ENCODE measurements at regions not wholly inside any gene's neighbourhood (a gene's known extent, or its start where the extent isn't known, plus 50 kb on each side); places are given as distances from the start of the nearest gene placed in this dataset.
"Not testable (repeated sequence)": the region's sequence is repeated elsewhere in the genome, so short reads cannot be mapped to it uniquely, and the experiment has no call there.

- Histone ChIP-seq H3K4me3 (no peak overlapping the region), H3K4me1 (no peaks in the 10 kb centered on the region), H4K20me1 (no peaks in the 10 kb centered on the region), H3K36me3 (no peaks in the 10 kb centered on the region), H3K9ac (no peak overlapping the region), H3K4me2 (no peak overlapping the region), H3K27me3 (no peaks in the 10 kb centered on the region), H3K27ac (no peak overlapping the region), H3K9me3 (replicated peaks in 1 of 11) (peaks cover 16 to 33% (median 24%) of the 10 kb centered on the region in 11 experiments)
- TF ChIP-seq Cebpa-rat (IDR thresholded peaks at IDR 0.05) = no peak
These were observed 591.4 kb downstream of the TP53TG3F start for GRCh38 chr16:34050787-34051320.

GRCh38 chr16:34054137-34054536, 594.7 kb downstream of the TP53TG3F start:
- Histone ChIP-seq H4K20me1 (no peaks in the 10 kb centered on the region), H3K27me3 (no peaks in the 10 kb centered on the region), H3K9me3 (replicated peaks in 1 of 11) (peaks cover 16 to 33% (median 24%) of the 10 kb centered on the region in 11 experiments), H3K27ac (no peak overlapping the region), H3K4me2 (no peak overlapping the region), H3K36me3 (no peaks in the 10 kb centered on the region), H3K9ac (no peak overlapping the region), H3K4me3 (no peak overlapping the region), H3K4me1 (no peaks in the 10 kb centered on the region)
- TF ChIP-seq Cebpa-rat (IDR thresholded peaks at IDR 0.05) = no peak

DNA sequence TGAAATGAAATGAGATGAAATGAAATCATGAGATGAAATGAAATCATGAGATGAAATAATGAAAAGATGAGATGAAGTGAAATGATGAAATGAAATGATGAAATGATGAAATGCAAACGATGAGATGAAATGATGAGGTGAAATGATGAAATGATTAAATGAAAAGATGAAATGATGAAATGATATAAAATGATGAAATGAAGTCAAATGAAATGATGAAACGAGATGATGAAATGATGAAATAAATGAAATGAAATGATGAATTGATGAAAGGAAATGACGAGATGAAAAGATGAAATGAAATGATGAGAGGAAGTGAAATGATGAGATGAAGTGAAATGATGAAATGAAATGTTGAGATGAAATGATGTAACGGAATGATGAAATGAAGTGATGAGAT, 595.6 kb downstream of the TP53TG3F start:
- no peak overlapping the region for H3K27ac ChIP-seq
- H3K27me3 ChIP-seq = no peaks in the 10 kb centered on the region
- H3K4me1 ChIP-seq = no peaks in the 10 kb centered on the region
- no peak for TF ChIP-seq Cebpa-rat (IDR thresholded peaks at IDR 0.05)
- no peaks in the 10 kb centered on the region for H4K20me1 ChIP-seq
- no peak overlapping the region for H3K9ac ChIP-seq
- no peak overlapping the region for H3K4me2 ChIP-seq
- H3K9me3 ChIP-seq (replicated peaks in 1 of 11) = peaks cover 14 to 31% (median 22%) of the 10 kb centered on the region in 11 experiments
- no peak overlapping the region for H3K4me3 ChIP-seq
- H3K36me3 ChIP-seq = no peaks in the 10 kb centered on the region

DNA sequence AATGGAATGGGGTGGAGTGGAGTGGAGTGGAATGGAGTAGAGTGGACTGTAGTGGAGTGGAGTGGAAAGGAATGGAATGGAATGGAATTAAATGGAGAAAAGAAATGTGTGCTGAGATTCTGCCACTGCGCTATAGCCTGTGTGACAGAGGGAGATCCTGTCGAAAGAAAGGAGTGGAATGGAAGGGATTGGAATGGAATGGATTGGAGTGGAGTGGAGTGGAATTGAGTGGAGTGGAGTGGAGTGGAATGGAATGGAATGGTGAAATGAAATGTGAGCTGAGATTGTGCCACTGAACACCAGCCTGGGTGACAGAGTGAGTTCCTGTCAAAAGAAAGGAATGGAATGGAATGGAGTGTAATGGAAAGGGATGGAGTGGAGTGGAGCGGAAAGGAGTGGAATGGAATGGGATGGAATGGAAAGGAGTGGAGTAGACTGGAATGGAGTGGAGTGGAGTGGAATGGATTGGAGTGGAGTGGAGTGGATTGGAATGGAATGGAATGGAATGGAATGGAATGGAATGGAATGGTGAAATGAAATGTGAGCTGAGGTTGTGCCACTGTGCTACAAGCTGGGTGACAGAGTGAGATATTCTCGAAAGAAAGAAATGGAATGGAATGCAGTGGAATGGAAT, 603.3 kb downstream of the TP53TG3F start:
- not testable (repeated sequence) for H4K20me1 ChIP-seq, H3K4me1 ChIP-seq, H3K27me3 ChIP-seq, H3K27ac ChIP-seq, H3K36me3 ChIP-seq, H3K4me3 ChIP-seq, H3K4me2 ChIP-seq, H3K9ac ChIP-seq
- peaks cover 39 to 43% (median 40%) of the 10 kb centered on the region in 11 experiments for H3K9me3 ChIP-seq (replicated peaks in 1 of 11)

GRCh38 chr16:34063498-34064157, 604.2 kb downstream of the TP53TG3F start:
- not testable (repeated sequence) for H3K4me3 ChIP-seq, H3K27me3 ChIP-seq, H3K9ac ChIP-seq, H3K27ac ChIP-seq, H3K4me1 ChIP-seq, H3K4me2 ChIP-seq, H3K36me3 ChIP-seq, H4K20me1 ChIP-seq
- H3K9me3 ChIP-seq (replicated peaks in 1 of 11) = peaks cover 40 to 45% (median 43%) of the 10 kb centered on the region in 11 experiments

DNA sequence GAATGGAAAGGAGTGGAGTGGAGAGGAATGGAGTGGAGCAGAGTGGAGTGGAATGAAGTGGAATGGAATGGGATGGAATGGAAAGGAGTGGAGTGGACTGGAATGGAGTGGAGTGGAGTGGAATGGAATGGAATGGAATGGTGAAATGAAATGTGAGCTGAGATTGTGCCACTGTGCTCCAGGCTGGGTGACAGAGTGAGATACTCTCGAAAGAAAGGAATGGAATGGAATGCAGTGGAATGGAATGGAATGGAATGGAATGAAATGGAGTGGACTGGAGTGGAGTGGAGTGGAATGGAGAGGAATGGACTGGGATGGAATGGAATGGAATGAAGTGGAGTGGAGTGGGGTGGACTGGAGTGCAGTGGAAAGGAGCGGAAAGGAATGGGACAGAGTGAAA, 605.2 kb downstream of the TP53TG3F start:
- H3K4me1 ChIP-seq, H3K36me3 ChIP-seq, H3K4me3 ChIP-seq, H4K20me1 ChIP-seq, H3K27ac ChIP-seq, H3K4me2 ChIP-seq, H3K9ac ChIP-seq, H3K27me3 ChIP-seq: not testable (repeated sequence)
- H3K9me3 ChIP-seq (replicated peaks in 1 of 11) = peaks cover 40 to 55% (median 43%) of the 10 kb centered on the region in 11 experiments

- H3K27ac ChIP-seq, H3K27me3 ChIP-seq, H3K4me1 ChIP-seq, H3K36me3 ChIP-seq, H3K4me3 ChIP-seq, H3K9ac ChIP-seq, H4K20me1 ChIP-seq, H3K4me2 ChIP-seq: not testable (repeated sequence)
- peaks cover 23 to 44% (median 27%) of the 10 kb centered on the region in 11 experiments for H3K9me3 ChIP-seq (replicated peaks in 1 of 11)
These were observed 610.3 kb downstream of the TP53TG3F start for GRCh38 chr16:34069731-34070130.

DNA sequence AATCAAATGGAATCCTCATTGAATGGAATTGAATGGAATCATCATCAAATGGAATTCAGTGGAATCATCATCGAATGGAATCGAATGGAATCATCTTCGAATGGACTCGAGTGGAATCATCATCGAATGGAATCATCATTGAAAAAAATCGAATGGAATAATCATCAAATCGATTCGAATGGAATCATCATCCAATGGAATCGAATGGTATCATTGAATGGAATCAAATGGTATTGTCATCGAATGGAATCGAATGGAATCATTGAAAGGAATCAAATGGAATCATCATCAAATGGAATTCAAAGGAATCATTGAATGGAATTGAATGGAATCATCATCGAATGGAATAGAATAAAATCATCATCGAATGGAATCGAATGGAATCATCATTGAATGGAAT, 619.3 kb downstream of the TP53TG3F start:
- Histone ChIP-seq H3K9ac (no peak overlapping the region), H3K27ac (no peak overlapping the region), H3K36me3 (no peaks in the 10 kb centered on the region), H3K4me1 (no peaks in the 10 kb centered on the region), H3K4me3 (no peak overlapping the region), H3K4me2 (no peak overlapping the region), H3K9me3 (replicated peaks in 1 of 11) (peaks cover 98 to 100% (median 99%) of the 10 kb centered on the region in 11 experiments), H4K20me1 (no peaks in the 10 kb centered on the region), H3K27me3 (no peaks in the 10 kb centered on the region)
- no peak for TF ChIP-seq Cebpa-rat (IDR thresholded peaks at IDR 0.05)

DNA sequence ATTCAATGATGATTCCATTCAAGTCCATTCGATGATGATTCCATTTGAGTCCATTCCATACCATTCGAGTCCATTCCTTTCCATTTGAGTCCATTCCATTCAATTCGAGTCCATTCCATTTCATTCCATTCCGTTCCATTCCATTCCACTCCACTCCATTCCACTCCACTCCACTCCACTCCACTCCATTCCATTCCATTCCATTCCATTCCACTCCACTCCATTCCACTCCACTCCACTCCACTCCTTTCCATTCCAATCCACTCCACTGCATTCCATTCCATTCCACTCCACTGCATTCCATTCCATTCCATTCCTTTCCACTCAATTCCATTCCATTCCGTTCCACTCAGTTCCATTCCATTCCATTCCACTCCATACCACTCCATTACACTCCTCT, 625.6 kb downstream of the TP53TG3F start:
- H3K27me3 ChIP-seq, H3K4me2 ChIP-seq, H3K4me3 ChIP-seq, H4K20me1 ChIP-seq, H3K27ac ChIP-seq, H3K36me3 ChIP-seq, H3K9ac ChIP-seq, H3K4me1 ChIP-seq: not testable (repeated sequence)
- peaks cover 99 to 100% (median 100%) of the 10 kb centered on the region in 11 experiments for H3K9me3 ChIP-seq (replicated peaks in 1 of 11)

DNA sequence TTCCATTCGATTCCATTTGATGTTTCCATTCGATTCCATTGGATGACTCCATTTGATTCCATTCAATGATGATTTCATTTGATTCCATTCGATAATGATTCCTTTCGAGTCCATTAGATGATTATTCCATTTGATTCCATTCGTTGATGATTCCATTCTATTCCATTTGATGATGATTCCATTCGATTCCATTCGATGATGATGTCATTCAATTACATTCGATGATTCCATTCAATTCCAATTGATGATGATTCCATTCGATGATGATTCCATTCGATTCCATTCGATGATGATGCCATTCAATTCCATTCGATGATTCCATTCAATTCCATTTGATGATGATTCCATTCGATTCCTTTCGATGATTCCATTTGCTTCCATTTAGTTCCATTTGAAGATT, 635.6 kb downstream of the TP53TG3F start:
- H3K9ac ChIP-seq, H3K4me2 ChIP-seq, H4K20me1 ChIP-seq, H3K36me3 ChIP-seq, H3K4me1 ChIP-seq, H3K27me3 ChIP-seq, H3K27ac ChIP-seq, H3K4me3 ChIP-seq: not testable (repeated sequence)
- peaks cover 92 to 99% (median 96%) of the 10 kb centered on the region in 11 experiments for H3K9me3 ChIP-seq (replicated peaks in 1 of 11)

GRCh38 chr16:34096911-34097310, 637.5 kb downstream of the TP53TG3F start:
- H3K4me2 ChIP-seq, H3K27me3 ChIP-seq, H3K27ac ChIP-seq, H3K4me3 ChIP-seq, H3K36me3 ChIP-seq, H4K20me1 ChIP-seq, H3K9ac ChIP-seq, H3K4me1 ChIP-seq: not testable (repeated sequence)
- H3K9me3 ChIP-seq (replicated peaks in 1 of 11) = peaks cover 73 to 80% (median 76%) of the 10 kb centered on the region in 11 experiments

DNA sequence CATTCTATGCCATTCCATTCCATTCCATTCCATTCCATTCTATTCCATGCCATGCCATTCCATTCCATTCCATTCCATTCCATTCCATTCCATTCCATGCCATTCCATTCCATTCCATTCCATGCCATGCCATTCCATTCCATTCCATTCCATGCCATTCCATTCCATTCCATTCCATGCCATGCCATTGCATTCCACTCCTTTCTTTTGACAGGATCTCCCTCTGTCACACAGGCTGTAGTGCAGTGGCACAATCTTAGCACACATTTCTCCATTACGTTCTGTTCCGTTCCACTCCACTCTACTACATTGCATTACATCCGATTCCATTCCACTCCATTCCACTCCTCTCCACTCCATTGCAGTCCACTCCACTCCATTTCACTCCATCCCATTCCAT, 637.9 kb downstream of the TP53TG3F start:
- not testable (repeated sequence) for H3K4me2 ChIP-seq, H3K4me3 ChIP-seq, H3K4me1 ChIP-seq, H3K9ac ChIP-seq, H3K27ac ChIP-seq, H3K27me3 ChIP-seq, H3K36me3 ChIP-seq, H4K20me1 ChIP-seq
- H3K9me3 ChIP-seq (replicated peaks in 1 of 11) = peaks cover 69 to 76% (median 72%) of the 10 kb centered on the region in 11 experiments

DNA sequence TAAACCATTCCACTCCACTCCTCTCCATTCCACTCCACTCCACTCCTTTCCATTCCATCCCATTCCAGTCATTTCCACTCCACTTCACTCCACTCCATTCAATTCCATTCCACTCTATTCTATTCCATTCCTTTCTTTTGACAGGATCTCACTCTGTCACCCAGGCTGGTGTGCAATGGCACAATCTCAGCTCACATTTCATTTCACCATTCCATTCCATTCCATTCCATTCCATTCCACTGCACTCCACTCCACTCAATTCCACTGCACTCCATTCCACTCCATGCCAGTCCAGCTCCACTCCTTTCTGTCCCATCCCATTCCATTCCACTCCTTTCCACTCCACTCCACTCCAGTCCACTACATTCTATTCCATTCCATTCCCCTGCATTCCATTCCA, 638.6 kb downstream of the TP53TG3F start:
- not testable (repeated sequence) for H3K27me3 ChIP-seq, H3K9ac ChIP-seq, H3K36me3 ChIP-seq, H3K4me3 ChIP-seq, H3K27ac ChIP-seq, H3K4me2 ChIP-seq, H3K4me1 ChIP-seq, H4K20me1 ChIP-seq
- H3K9me3 ChIP-seq (replicated peaks in 1 of 11) = peaks cover 62 to 69% (median 65%) of the 10 kb centered on the region in 11 experiments

- not testable (repeated sequence) for H3K27ac ChIP-seq, H3K27me3 ChIP-seq, H3K4me1 ChIP-seq, H4K20me1 ChIP-seq, H3K4me2 ChIP-seq, H3K4me3 ChIP-seq, H3K36me3 ChIP-seq, H3K9ac ChIP-seq
- H3K9me3 ChIP-seq (replicated peaks in 1 of 11) = peaks cover 53 to 59% (median 55%) of the 10 kb centered on the region in 11 experiments
These were observed 639.6 kb downstream of the TP53TG3F start for GRCh38 chr16:34099028-34099427.

Data from BLaER1 treated with 17β-estradiol and CSF1 and Interleukin-3, amounts not matched to agents 10 nM and 100 nM (cell line).